GM23248 (cell line): ENCODE measurements at regions not wholly inside any gene's neighbourhood (a gene's known extent, or its start where the extent isn't known, plus 50 kb on each side); places are given as distances from the start of the nearest gene placed in this dataset.

ENCODE experiments used
- DNase-seq: peaks from one replicate; pipeline ENCODE4 v3.0.0-alpha.2; 2015
- H2AFZ ChIP-seq: fragments of 200-600 bp; sonication (generic); 2 replicates; pipeline ENCODE4 v1.6.1; 2016; ENCODE audit warnings: antibody characterized with exemption
- H3F3A ChIP-seq: fragments of 200-600 bp; sonication (generic); 2 replicates; pipeline ENCODE4 v1.6.1; 2016; ENCODE audit warnings: mild to moderate bottlenecking, antibody characterized with exemption, mixed run types; ENCODE audit not compliant: insufficient read depth
- H3K27ac ChIP-seq: fragments of 200-600 bp; sonication (generic); 2 replicates; pipeline ENCODE4 v1.5.1; 2016; ENCODE audit warnings: mild to moderate bottlenecking
- H3K27me3 ChIP-seq: fragments of 200-600 bp; sonication (generic); replicated peaks from 2 replicates; pipeline ENCODE4 v1.6.1; 2016; ENCODE audit warnings: mild to moderate bottlenecking; ENCODE audit not compliant: insufficient read depth
- H3K36me3 ChIP-seq: fragments of 200-600 bp; sonication (generic); 2 replicates; pipeline ENCODE4 v1.6.1; 2016; ENCODE audit warnings: low read depth, mild to moderate bottlenecking
- H3K4me1 ChIP-seq: fragments of 200-600 bp; sonication (generic); 2 replicates; pipeline ENCODE4 v1.6.1; 2016; ENCODE audit warnings: mild to moderate bottlenecking; ENCODE audit not compliant: insufficient read depth
- H3K4me2 ChIP-seq: fragments of 200-600 bp; sonication (generic); one replicate; pipeline ENCODE4 v1.6.1; 2016; ENCODE audit warnings: mild to moderate bottlenecking; ENCODE audit not compliant: unreplicated experiment
- H3K4me3 ChIP-seq: fragments of 200-600 bp; sonication (generic); 2 replicates; pipeline ENCODE4 v1.5.1; 2016; ENCODE audit warnings: mild to moderate bottlenecking
- H3K79me2 ChIP-seq: fragments of 200-600 bp; sonication (generic); 2 replicates; pipeline ENCODE4 v1.6.1; 2016; ENCODE audit warnings: mild to moderate bottlenecking; ENCODE audit not compliant: insufficient read depth
- H3K9ac ChIP-seq: fragments of 200-600 bp; sonication (generic); 2 replicates; pipeline ENCODE4 v1.6.1; 2016; ENCODE audit warnings: mild to moderate bottlenecking
- H3K9me2 ChIP-seq: fragments of 200-600 bp; sonication (generic); 2 replicates; pipeline ENCODE4 v1.6.1; 2016; ENCODE audit warnings: mixed run types, mild to moderate bottlenecking, moderate library complexity; ENCODE audit not compliant: insufficient read depth
- H3K9me3 ChIP-seq: fragments of 200-600 bp; sonication (generic); one replicate; pipeline ENCODE4 v1.6.1; 2017; ENCODE audit warnings: low read depth
- H4K20me1 ChIP-seq: fragments of 200-600 bp; sonication (generic); 2 replicates; pipeline ENCODE4 v1.6.0; 2016; ENCODE audit not compliant: insufficient read depth
- EZH2 ChIP-seq: fragments of 200-600 bp; sonication (generic); IDR thresholded peaks from 2 replicates; pipeline ENCODE4 v1.6.1; 2018; ENCODE audit warnings: antibody characterized with exemption, mild to moderate bottlenecking; ENCODE audit not compliant: insufficient read depth, poor library complexity, severe bottlenecking
- EZH2phosphoT487 ChIP-seq: fragments of 200-600 bp; sonication (generic); IDR thresholded peaks from 2 replicates; pipeline ENCODE4 v1.6.1; 2018; ENCODE audit warnings: antibody characterized with exemption, moderate library complexity, mild to moderate bottlenecking, low read depth; ENCODE audit not compliant: insufficient read depth
- WGBS, 2 experiments: methylation state at CpG; one replicate each; pipeline ENCODE4 v1.1.6; 2015 to 2017; ENCODE audit warnings: low lambda C conversion rate in 2 of 2, low coverage in 1 of 2; ENCODE audit errors: missing lambda C conversion rate in 2 of 2; 5-methylcytosine and 5-hydroxymethylcytosine counted together
- in situ Hi-C: fragments of 300-500 bp; cut with MboI; formaldehyde crosslinking; loops from 2 replicates; pipeline ENCODE4 v1.15.0; 2020

GRCh38 chr4:117327491-117327890, 242.1 kb upstream of the TRAM1L1 start:
- no peaks in the 10 kb centered on the region for H3F3A ChIP-seq
- WGBS, 2 experiments: 12 to 23% methylated on average over 3 of the region's 3 CpGs
- in situ Hi-C loops: no loop called here
- H3K27me3 ChIP-seq: no peaks in the 10 kb centered on the region
- no peak for DNase-seq
- no peak overlapping the region for H3K4me3 ChIP-seq
- H3K9ac ChIP-seq: no peak overlapping the region
- no peaks in the 10 kb centered on the region for H4K20me1 ChIP-seq
- no peaks in the 10 kb centered on the region for H3K79me2 ChIP-seq
- no peaks in the 10 kb centered on the region for H3K4me1 ChIP-seq
- no peaks in the 10 kb centered on the region for H3K36me3 ChIP-seq
- H3K9me2 ChIP-seq: no peaks in the 10 kb centered on the region
- H3K9me3 ChIP-seq: no peaks in the 10 kb centered on the region
- no peak overlapping the region for H2AFZ ChIP-seq
- H3K27ac ChIP-seq: no peak overlapping the region
- no peak for TF ChIP-seq EZH2
- TF ChIP-seq EZH2phosphoT487: no peak
- no peak overlapping the region for H3K4me2 ChIP-seq

DNA sequence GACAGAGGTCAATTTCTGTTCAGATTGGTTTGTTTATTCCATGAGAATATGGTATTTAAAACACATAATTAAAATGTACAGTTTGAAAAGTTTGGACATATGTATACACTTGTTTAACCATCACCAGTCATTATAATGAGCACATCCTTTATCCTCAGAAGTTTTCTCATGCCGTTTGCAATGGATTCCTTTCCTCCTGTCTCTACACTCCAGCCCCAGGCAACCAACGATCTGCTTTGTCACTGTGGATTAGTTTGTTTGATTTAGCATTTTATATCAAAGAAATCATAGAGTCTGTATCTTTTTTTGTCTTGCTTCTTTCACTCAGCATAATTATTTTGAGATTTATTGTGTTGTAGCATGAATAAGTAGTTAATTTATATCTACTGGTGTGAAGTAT, 243.0 kb upstream of the TRAM1L1 start:
- no peaks in the 10 kb centered on the region for H3K79me2 ChIP-seq
- no peaks in the 10 kb centered on the region for H3K9me2 ChIP-seq
- H3K4me1 ChIP-seq: no peaks in the 10 kb centered on the region
- 2 to 7% methylated on average over 2 of the region's 2 CpGs for WGBS, 2 experiments
- no peaks in the 10 kb centered on the region for H4K20me1 ChIP-seq
- no peak overlapping the region for H3K4me2 ChIP-seq
- no peaks in the 10 kb centered on the region for H3K36me3 ChIP-seq
- no peak overlapping the region for H2AFZ ChIP-seq
- no peaks in the 10 kb centered on the region for H3F3A ChIP-seq
- TF ChIP-seq EZH2phosphoT487: no peak
- TF ChIP-seq EZH2: no peak
- no peak overlapping the region for H3K27ac ChIP-seq
- in situ Hi-C loops: no loop called here
- H3K27me3 ChIP-seq: no peaks in the 10 kb centered on the region
- DNase-seq: no peak
- H3K9me3 ChIP-seq: no peaks in the 10 kb centered on the region
- no peak overlapping the region for H3K4me3 ChIP-seq
- H3K9ac ChIP-seq: no peak overlapping the region

GRCh38 chr4:117331817-117332216, 246.4 kb upstream of the TRAM1L1 start:
- in situ Hi-C loops: no loop called here
- Histone ChIP-seq H3K9me3 (no peaks in the 10 kb centered on the region), H3K4me1 (no peaks in the 10 kb centered on the region), H3K9ac (no peak overlapping the region), H4K20me1 (no peaks in the 10 kb centered on the region), H2AFZ (no peak overlapping the region), H3K9me2 (no peaks in the 10 kb centered on the region), H3K4me2 (no peak overlapping the region), H3K4me3 (no peak overlapping the region), H3K36me3 (no peaks in the 10 kb centered on the region), H3F3A (no peaks in the 10 kb centered on the region), H3K27ac (no peak overlapping the region), H3K27me3 (no peaks in the 10 kb centered on the region), H3K79me2 (no peaks in the 10 kb centered on the region)
- WGBS, 2 experiments: 9 to 18% methylated on average over 4 of the region's 4 CpGs
- TF ChIP-seq EZH2 (no peak), EZH2phosphoT487 (no peak)
- DNase-seq: no peak

DNA sequence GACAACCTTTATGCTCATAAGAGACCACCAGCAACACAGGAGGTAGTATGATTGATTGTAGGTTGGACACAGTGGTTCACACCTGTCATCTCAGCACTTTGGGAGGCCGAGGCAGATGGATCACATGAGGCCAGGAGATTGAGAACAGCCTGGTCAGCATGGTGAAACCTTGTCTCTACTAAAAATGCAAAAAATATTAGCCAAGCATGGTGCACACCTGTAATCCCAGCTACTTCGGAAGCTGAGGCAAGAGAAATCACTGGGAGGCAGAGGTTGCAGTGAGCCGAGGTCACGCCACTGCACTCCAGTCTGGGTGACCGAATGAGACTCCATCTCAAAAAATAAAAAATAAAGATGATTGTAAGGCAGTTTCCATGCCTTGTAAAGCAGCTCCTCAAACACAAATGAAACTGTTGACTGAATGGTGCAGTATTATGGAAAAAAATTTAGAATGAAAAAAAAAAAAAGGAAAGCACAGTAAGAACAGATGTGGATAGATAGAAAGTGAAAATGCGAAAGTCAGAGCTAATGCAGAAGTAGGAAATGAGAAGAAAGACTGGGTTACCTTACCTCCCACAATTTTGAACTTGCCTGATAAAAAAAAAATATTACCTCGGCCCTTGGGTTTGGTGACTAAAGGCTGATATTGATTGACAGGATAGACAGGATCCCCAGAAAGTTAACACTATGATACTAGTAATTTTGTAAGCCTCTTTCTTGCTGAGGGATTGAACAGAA, 249.2 kb upstream of the TRAM1L1 start:
- TF ChIP-seq EZH2phosphoT487 (no peak), EZH2 (no peak)
- Histone ChIP-seq H3K9me2 (no peaks in the 10 kb centered on the region), H3K27ac (no peak overlapping the region), H2AFZ (no peak overlapping the region), H3K79me2 (no peaks in the 10 kb centered on the region), H3K27me3 (no peaks in the 10 kb centered on the region), H3F3A (no peaks in the 10 kb centered on the region), H3K4me3 (no peak overlapping the region), H3K4me1 (no peaks in the 10 kb centered on the region), H3K9me3 (no peaks in the 10 kb centered on the region), H4K20me1 (no peaks in the 10 kb centered on the region), H3K36me3 (no peaks in the 10 kb centered on the region), H3K9ac (no peak overlapping the region), H3K4me2 (no peak overlapping the region)
- in situ Hi-C loops: no loop called here
- DNase-seq: no peak
- 25 to 26% methylated on average over 7 of the region's 7 CpGs for WGBS, 2 experiments
